HepG2 (cell line): ENCODE measurements at regions not wholly inside any gene's neighbourhood (a gene's known extent, or its start where the extent isn't known, plus 50 kb on each side); places are given as distances from the start of the nearest gene placed in this dataset.
A peak's percentile ranks its signal among the peaks of the same experiment; 100 is the strongest.

Source experiments
- ATAC-seq: fragments of 200-7000 bp; cut with Tn5 transposase; 3 replicates; pipeline ENCODE4 v1.9.1; 2020; ENCODE audit warnings: mild to moderate bottlenecking, moderate library complexity
- BruUV-seq: library from RNA; stranded (reverse); fragments of 400-500 nt; replicated peaks from 2 replicates; lab custom pipeline; 2021; lab: Mats Ljungman, UMichigan
- CTCF ChIA-PET: fragments of 300-600 bp; formaldehyde crosslinking; extraction: SDS; loops from one replicate; lab custom pipeline; 2021; ENCODE audit warnings: low total read pairs, inconsistent platforms, low intra/inter-chr PET ratio; lab: Yijun Ruan, JAX
- POLR2A ChIA-PET: fragments of 350-600 bp; sonication (Branson Sonifier 250); formaldehyde crosslinking; loops from one replicate; lab custom pipeline; 2020; ENCODE audit warnings: antibody characterized with exemption, inconsistent platforms; lab: Yijun Ruan, JAX
- DNase-seq: peaks from one replicate; pipeline ENCODE4 v3.0.0-alpha.2; 2015; ENCODE audit warnings: low spot score
- FAIRE-seq: peaks from 3 replicates; lab custom pipeline; 2011; peaks lifted over from hg19 to GRCh38; lab: Jason Lieb, UNC
- H2AFZ ChIP-seq: one replicate; pipeline ENCODE4 v1.6.1; 2011; ENCODE audit warnings: low read length, inconsistent platforms
- H3K27ac ChIP-seq: fragments of 300-600 bp; 3 replicates; pipeline ENCODE4 v1.8.0; 2011; ENCODE audit warnings: mixed run types, mild to moderate bottlenecking, mixed read lengths, low read length, inconsistent platforms; ENCODE audit not compliant: insufficient read depth; ENCODE audit errors: extremely low read length
- H3K27me3 ChIP-seq, 2 experiments: fragments of 200-600 bp in 1 of 2; 2 replicates in 1 of 2; 3 replicates in 1 of 2; pipeline versions ENCODE4 v1.6.0 to v1.8.0; 2011; ENCODE audit warnings: low read length in 2 of 2, mild to moderate bottlenecking in 2 of 2, moderate library complexity in 2 of 2, inconsistent platforms in 1 of 2; ENCODE audit not compliant: insufficient read depth in 2 of 2, control insufficient read depth in 1 of 2
- H3K36me3 ChIP-seq, 2 experiments: fragments of 200-600 bp in 1 of 2; replicated peaks in 1 of 2; 2 replicates in 1 of 2; 3 replicates in 1 of 2; pipeline versions ENCODE4 v1.5.1 to v1.8.0; 2011; ENCODE audit warnings: low read length in 2 of 2, inconsistent platforms in 1 of 2; ENCODE audit not compliant: insufficient read depth in 2 of 2, control insufficient read depth in 1 of 2
- H3K4me1 ChIP-seq: 2 replicates; pipeline ENCODE4 v1.5.1; 2012; ENCODE audit warnings: low read length, inconsistent platforms; ENCODE audit not compliant: insufficient read depth
- H3K4me2 ChIP-seq: 2 replicates; pipeline ENCODE4 v1.6.0; 2011; ENCODE audit warnings: low read depth, low read length, inconsistent platforms
- H3K4me3 ChIP-seq, 3 experiments: fragments of 200-600 bp in 1 of 3; sonication (generic), shearing (Covaris generic) in 1 of 3; replicated peaks in 1 of 3; 2 replicates each; pipeline ENCODE4 v1.5.1; 2011 to 2016; ENCODE audit warnings: low read length in 3 of 3, inconsistent platforms in 2 of 3, low read depth in 2 of 3, mild to moderate bottlenecking in 2 of 3, control low read depth in 1 of 3, mixed read lengths in 1 of 3; ENCODE audit not compliant: insufficient read depth in 1 of 3
- H3K79me2 ChIP-seq: one replicate; pipeline ENCODE4 v1.6.1; 2011; ENCODE audit warnings: low read length, inconsistent platforms; ENCODE audit not compliant: insufficient read depth
- H3K9ac ChIP-seq: 2 replicates; pipeline ENCODE4 v1.6.0; 2011; ENCODE audit warnings: mild to moderate bottlenecking, low read depth, low read length, inconsistent platforms; ENCODE audit not compliant: insufficient read depth
- H3K9me3 ChIP-seq: 2 replicates; pipeline ENCODE4 v1.5.1; 2012; ENCODE audit warnings: mild to moderate bottlenecking, low read length
- H4K20me1 ChIP-seq: 2 replicates; pipeline ENCODE4 v1.6.0; 2011; ENCODE audit warnings: inconsistent platforms, mild to moderate bottlenecking, low read length, moderate library complexity; ENCODE audit not compliant: insufficient read depth
- AKAP8 ChIP-seq: sonication (generic); formaldehyde crosslinking; IDR thresholded peaks from 2 replicates; pipeline ENCODE4 v1.5.1; 2020; ENCODE audit warnings: mild to moderate bottlenecking, missing genetic modification reagents
- CBX2 ChIP-seq, 2 experiments: fragments of 200-600 bp in 1 of 2; sonication (generic); formaldehyde crosslinking in 1 of 2; IDR thresholded peaks; 2 replicates each; pipeline versions ENCODE4 v1.7.0 to v1.8.1; 2018 to 2022; ENCODE audit warnings: low read depth in 2 of 2, low read length in 1 of 2, mild to moderate bottlenecking in 1 of 2, missing genetic modification reagents in 1 of 2
- CEBPB ChIP-seq: IDR thresholded peaks from 2 replicates; pipeline ENCODE4 v1.6.1; 2011; ENCODE audit warnings: low read depth, low read length, improper control_type of control experiment, borderline replicate concordance
- HNF1B ChIP-seq: sonication (generic); formaldehyde crosslinking; IDR thresholded peaks from 2 replicates; pipeline ENCODE4 v1.5.1; 2020; ENCODE audit warnings: mild to moderate bottlenecking, moderate library complexity, missing genetic modification reagents
- ISL2 ChIP-seq: sonication (generic); formaldehyde crosslinking; IDR thresholded peaks from 2 replicates; pipeline ENCODE4 v1.5.0; 2020; ENCODE audit warnings: missing genetic modification reagents
- NFKB2 ChIP-seq: sonication (generic); formaldehyde crosslinking; IDR thresholded peaks from 2 replicates; pipeline ENCODE4 v1.4.0; 2020; ENCODE audit warnings: missing genetic modification reagents, borderline replicate concordance
- PBX2 ChIP-seq: IDR thresholded peaks from 2 replicates; pipeline ENCODE4 v1.6.1; 2016; ENCODE audit warnings: control low read depth
- ZNF557 ChIP-seq: sonication (generic); formaldehyde crosslinking; IDR thresholded peaks from 2 replicates; pipeline ENCODE4 v1.4.0; 2020; ENCODE audit warnings: missing genetic modification reagents
- ZNF670 ChIP-seq: sonication (generic); formaldehyde crosslinking; IDR thresholded peaks from 2 replicates; pipeline ENCODE4 v1.8.0; 2022; ENCODE audit warnings: mild to moderate bottlenecking, missing genetic modification reagents, borderline replicate concordance
- ZNF780A ChIP-seq: sonication (generic); formaldehyde crosslinking; IDR thresholded peaks from 2 replicates; pipeline ENCODE4 v1.8.0; 2022; ENCODE audit warnings: mild to moderate bottlenecking, missing genetic modification reagents, moderate library complexity
- ZNF782 ChIP-seq: sonication (generic); formaldehyde crosslinking; IDR thresholded peaks from 2 replicates; pipeline ENCODE4 v1.4.0; 2020; ENCODE audit warnings: missing genetic modification reagents, mild to moderate bottlenecking, borderline replicate concordance
- ZSCAN31 ChIP-seq: sonication (generic); formaldehyde crosslinking; IDR thresholded peaks from 2 replicates; pipeline ENCODE4 v1.5.0; 2020; ENCODE audit warnings: low read depth, mild to moderate bottlenecking, missing genetic modification reagents
- WGBS: methylation state at CpG from one replicate; pipeline ENCODE4 v1.1.6; 2017; ENCODE audit warnings: low lambda C conversion rate; 5-methylcytosine and 5-hydroxymethylcytosine counted together
- in situ Hi-C: cut with HindIII; loops from 2 replicates; pipeline ENCODE4 v1.10.0; 2017; ENCODE audit warnings: low pct_unique_long_range_greater_than_20kb; ENCODE audit not compliant: extremely low pct_ligation_motif_present
- intact Hi-C: fragments of 100-400 bp; cut with micrococcal nuclease; formaldehyde crosslinking; loops from one replicate; pipeline ENCODE4 v1.10.0; 2022; ENCODE audit not compliant: unreplicated experiment
- TF ChIP-seq, protein P1 (sequence below): sonication (generic); formaldehyde crosslinking; IDR thresholded peaks from 2 replicates; pipeline ENCODE4 v1.4.0; 2020; ENCODE audit warnings: missing genetic modification reagents, borderline replicate concordance

DNA sequence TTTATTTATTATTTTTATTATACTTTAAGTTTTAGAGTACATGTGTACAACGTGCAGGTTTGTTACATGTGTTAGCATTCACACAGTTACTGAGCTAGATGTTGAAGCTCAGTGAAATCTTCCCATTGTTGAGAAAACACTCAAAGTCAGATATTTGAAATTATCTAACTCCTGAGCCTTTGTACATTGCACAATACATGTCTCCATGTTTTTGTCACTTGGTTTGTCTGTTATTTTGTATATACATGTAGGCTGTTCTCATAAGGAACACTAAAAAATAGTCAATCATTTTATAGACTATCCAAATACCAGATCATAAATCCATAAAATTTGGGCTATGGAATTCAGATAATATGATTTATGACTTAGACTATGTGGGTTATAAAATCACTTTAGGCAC lies 1126.5 kb downstream of the NSUN3 start:
- CTCF ChIA-PET, result no interaction called here
- no peak for FAIRE-seq
- POLR2A ChIA-PET, result no interaction called here
- no peak overlapping the region for H3K4me2 ChIP-seq
- in situ Hi-C loops, result no loop called here
- no peaks in the 10 kb centered on the region for H3K27me3 ChIP-seq
- no peaks in the 10 kb centered on the region for H3K36me3 ChIP-seq
- H3K79me2 ChIP-seq, result no peaks in the 10 kb centered on the region
- intact Hi-C loops, result no loop called here
- no peaks in the 10 kb centered on the region for H3K4me1 ChIP-seq
- no peak overlapping the region for H3K4me3 ChIP-seq
- no peak for ATAC-seq
- H2AFZ ChIP-seq, result no peak overlapping the region
- no peak for DNase-seq
- H3K9ac ChIP-seq, result no peak overlapping the region
- TF ChIP-seq CEBPB, result peak; percentile 54; the same call in 1 of the 2 replicates
- TF ChIP-seq NFKB2, result no peak
- BruUV-seq, result no TSS peak
- H3K9me3 ChIP-seq, result no peaks in the 10 kb centered on the region
- 0% methylated on average over 1 of the region's 1 CpG for whole genome bisulfite sequencing
- H4K20me1 ChIP-seq, result no peaks in the 10 kb centered on the region
- no peak overlapping the region for H3K27ac ChIP-seq

DNA sequence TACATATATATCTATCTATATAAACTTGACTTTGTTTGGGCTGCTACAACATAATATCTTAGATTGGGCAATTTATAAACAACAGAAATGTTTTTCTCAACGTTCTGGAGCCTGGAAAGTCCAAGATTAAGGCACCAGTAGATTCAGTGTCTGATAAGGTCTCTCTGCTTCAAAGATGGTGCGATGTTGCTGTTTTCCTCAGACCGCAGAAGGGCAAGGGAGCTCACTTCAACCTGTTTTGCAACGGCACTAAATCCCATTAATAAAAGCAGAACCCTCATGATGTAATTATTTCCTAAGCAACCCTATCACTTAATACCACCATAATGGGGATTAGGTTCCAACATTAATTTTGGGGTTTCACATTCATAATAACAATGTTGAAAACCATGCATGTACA lies 1134.8 kb downstream of the NSUN3 start:
- no TSS peak for BruUV-seq
- POLR2A ChIA-PET, result no interaction called here
- no peak for TF ChIP-seq PBX2 (CRISPR knock-in tag)
- no peak for TF ChIP-seq ZSCAN31 (CRISPR knock-in tag)
- TF ChIP-seq ZNF780A (CRISPR knock-in tag), result no peak
- no peak for TF ChIP-seq CBX2 (IDR thresholded peaks at IDR 0.05; ENCODE audit: low read depth, low read length)
- TF ChIP-seq CBX2 (CRISPR knock-in tag; IDR thresholded peaks at IDR 0.05; ENCODE audit: low read depth), result no peak
- no peak for TF ChIP-seq ISL2 (CRISPR knock-in tag)
- TF ChIP-seq ZNF670 (CRISPR knock-in tag), result no peak
- no peak for TF ChIP-seq NFKB2
- TF ChIP-seq, protein P1, sequence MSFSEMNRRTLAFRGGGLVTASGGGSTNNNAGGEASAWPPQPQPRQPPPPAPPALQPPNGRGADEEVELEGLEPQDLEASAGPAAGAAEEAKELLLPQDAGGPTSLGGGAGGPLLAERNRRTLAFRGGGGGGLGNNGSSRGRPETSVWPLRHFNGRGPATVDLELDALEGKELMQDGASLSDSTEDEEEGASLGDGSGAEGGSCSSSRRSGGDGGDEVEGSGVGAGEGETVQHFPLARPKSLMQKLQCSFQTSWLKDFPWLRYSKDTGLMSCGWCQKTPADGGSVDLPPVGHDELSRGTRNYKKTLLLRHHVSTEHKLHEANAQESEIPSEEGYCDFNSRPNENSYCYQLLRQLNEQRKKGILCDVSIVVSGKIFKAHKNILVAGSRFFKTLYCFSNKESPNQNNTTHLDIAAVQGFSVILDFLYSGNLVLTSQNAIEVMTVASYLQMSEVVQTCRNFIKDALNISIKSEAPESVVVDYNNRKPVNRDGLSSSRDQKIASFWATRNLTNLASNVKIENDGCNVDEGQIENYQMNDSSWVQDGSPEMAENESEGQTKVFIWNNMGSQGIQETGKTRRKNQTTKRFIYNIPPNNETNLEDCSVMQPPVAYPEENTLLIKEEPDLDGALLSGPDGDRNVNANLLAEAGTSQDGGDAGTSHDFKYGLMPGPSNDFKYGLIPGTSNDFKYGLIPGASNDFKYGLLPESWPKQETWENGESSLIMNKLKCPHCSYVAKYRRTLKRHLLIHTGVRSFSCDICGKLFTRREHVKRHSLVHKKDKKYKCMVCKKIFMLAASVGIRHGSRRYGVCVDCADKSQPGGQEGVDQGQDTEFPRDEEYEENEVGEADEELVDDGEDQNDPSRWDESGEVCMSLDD (CRISPR knock-in tag), result no peak
- no peak for TF ChIP-seq AKAP8
- TF ChIP-seq HNF1B (CRISPR knock-in tag), result no peak
- TF ChIP-seq ZNF557 (CRISPR knock-in tag), result no peak
- TF ChIP-seq ZNF782, result no peak
- no peaks in the 10 kb centered on the region for H3K79me2 ChIP-seq
- H4K20me1 ChIP-seq, result no peaks in the 10 kb centered on the region
- no peaks in the 10 kb centered on the region for H3K4me1 ChIP-seq
- no peak overlapping the region for H2AFZ ChIP-seq
- in situ Hi-C loops (no loop called here), intact Hi-C loops (no loop called here)
- no peaks in the 10 kb centered on the region for H3K9me3 ChIP-seq
- CTCF ChIA-PET, result no interaction called here
- no peaks in the 10 kb centered on the region for H3K36me3 ChIP-seq
- FAIRE-seq, result no peak
- no peak overlapping the region for H3K9ac ChIP-seq
- no peak for DNase-seq
- H3K4me3 ChIP-seq, result no peak overlapping the region
- 0% methylated on average over 4 of the region's 4 CpGs for WGBS
- H3K4me2 ChIP-seq, result no peak overlapping the region
- ATAC-seq, result no peak
- H3K27me3 ChIP-seq, result no peaks in the 10 kb centered on the region
- H3K27ac ChIP-seq, result no peak overlapping the region
